CD14-positive monocyte (primary cell): ENCODE measurements at regions not wholly inside any gene's neighbourhood (a gene's known extent, or its start where the extent isn't known, plus 50 kb on each side); places are given as distances from the start of the nearest gene placed in this dataset.

ENCODE experiments used
- DNase-seq, 3 donors: peaks; one replicate each; pipeline ENCODE4 v3.0.0-alpha.2; 2011 to 2022
- H2AFZ ChIP-seq: 2 replicates; pipeline ENCODE4 v1.6.0; 2012; ENCODE audit warnings: mild to moderate bottlenecking, low read depth, low read length, inconsistent platforms; ENCODE audit not compliant: insufficient read depth, poor library complexity, severe bottlenecking
- H3K27ac ChIP-seq, 2 donors: 1 replicate in 1 of 2; 2 replicates in 1 of 2; pipeline ENCODE4 v1.5.1; 2012 to 2013; ENCODE audit warnings: low read length in 2 of 2, control low read depth in 1 of 2, inconsistent platforms in 1 of 2, low read depth in 1 of 2, mild to moderate bottlenecking in 1 of 2
- H3K27me3 ChIP-seq, 2 donors: one replicate each; pipeline versions ENCODE4 v1.6.0 to v1.6.1; 2011 to 2013; ENCODE audit warnings: low read length in 2 of 2; ENCODE audit not compliant: control insufficient read depth in 2 of 2, insufficient read depth in 2 of 2
- H3K36me3 ChIP-seq, 2 donors: replicated peaks in 1 of 2; 1 replicate in 1 of 2; 2 replicates in 1 of 2; pipeline versions ENCODE4 v1.5.1 to v1.6.1; 2012 to 2013; ENCODE audit warnings: low read length in 2 of 2, control low read depth in 1 of 2, inconsistent platforms in 1 of 2, mild to moderate bottlenecking in 1 of 2; ENCODE audit not compliant: insufficient read depth in 2 of 2, control insufficient read depth in 1 of 2
- H3K4me1 ChIP-seq, 2 donors: 1 replicate in 1 of 2; 2 replicates in 1 of 2; pipeline versions ENCODE4 v1.5.1 to v1.6.1; 2012 to 2013; ENCODE audit warnings: low read length in 2 of 2, control low read depth in 1 of 2, inconsistent platforms in 1 of 2, mild to moderate bottlenecking in 1 of 2, moderate library complexity in 1 of 2; ENCODE audit not compliant: insufficient read depth in 2 of 2, control insufficient read depth in 1 of 2
- H3K4me2 ChIP-seq: replicated peaks from 2 replicates; pipeline ENCODE3; 2012; ENCODE audit warnings: low read length, moderate library complexity, mild to moderate bottlenecking; ENCODE audit not compliant: poor library complexity, severe bottlenecking; ENCODE audit errors: extremely low read depth
- H3K4me3 ChIP-seq, 3 experiments: fragments of 200-600 bp in 1 of 3; sonication (generic) in 1 of 3; replicated peaks in 1 of 3; 1 replicate in 2 of 3; 2 replicates in 1 of 3; pipeline ENCODE4 v1.5.1; 2011 to 2013; ENCODE audit warnings: low read length in 3 of 3, mild to moderate bottlenecking in 3 of 3, control low read depth in 2 of 3, low read depth in 2 of 3, inconsistent platforms in 1 of 3, moderate library complexity in 1 of 3
- H3K79me2 ChIP-seq: 2 replicates; pipeline ENCODE4 v1.6.0; 2012; ENCODE audit warnings: mild to moderate bottlenecking, control low read depth, inconsistent platforms, low read length, moderate library complexity; ENCODE audit not compliant: insufficient read depth
- H3K9ac ChIP-seq: 2 replicates; pipeline ENCODE4 v1.6.0; 2017; ENCODE audit warnings: low read length, mild to moderate bottlenecking; ENCODE audit not compliant: insufficient read depth, poor library complexity, severe bottlenecking
- H3K9me3 ChIP-seq, 2 donors: replicated peaks in 1 of 2; 1 replicate in 1 of 2; 2 replicates in 1 of 2; pipeline versions ENCODE4 v1.5.1 to v1.6.1; 2012 to 2013; ENCODE audit warnings: low read length in 2 of 2, control low read depth in 1 of 2; ENCODE audit not compliant: control insufficient read depth in 1 of 2, insufficient read depth in 1 of 2
- H4K20me1 ChIP-seq: 2 replicates; pipeline ENCODE4 v1.6.0; 2012; ENCODE audit warnings: mild to moderate bottlenecking, low read length, control low read depth, moderate library complexity; ENCODE audit not compliant: insufficient read depth
- H3K27ac Mint-ChIP-seq, 7 donors: one replicate each; pipeline ENCODE4 v1.8.0; 2020; ENCODE audit warnings: mild to moderate bottlenecking in 7 of 7, mixed read lengths in 7 of 7, moderate library complexity in 6 of 7, inconsistent platforms in 2 of 7
- H3K27me3 Mint-ChIP-seq, 3 donors: one replicate each; pipeline ENCODE4 v1.8.0; 2021 to 2022; ENCODE audit warnings: low read depth in 3 of 3, mild to moderate bottlenecking in 3 of 3, mixed read lengths in 3 of 3, moderate library complexity in 3 of 3, inconsistent platforms in 1 of 3
- H3K36me3 Mint-ChIP-seq, 2 donors: one replicate each; pipeline ENCODE4 v1.8.0; 2020; ENCODE audit warnings: mixed read lengths in 2 of 2, inconsistent platforms in 1 of 2, mild to moderate bottlenecking in 1 of 2
- H3K4me1 Mint-ChIP-seq: one replicate; pipeline ENCODE4 v1.8.0; 2020; ENCODE audit warnings: mild to moderate bottlenecking, mixed read lengths
- H3K4me3 Mint-ChIP-seq, 2 donors: one replicate each; pipeline ENCODE4 v1.8.0; 2020; ENCODE audit warnings: mild to moderate bottlenecking in 2 of 2, mixed read lengths in 2 of 2, moderate library complexity in 1 of 2
- H3K9me3 Mint-ChIP-seq, 7 donors: one replicate each; pipeline ENCODE4 v1.8.0; 2020 to 2022; ENCODE audit warnings: mixed read lengths in 7 of 7, mild to moderate bottlenecking in 6 of 7, moderate library complexity in 6 of 7, inconsistent platforms in 2 of 7
- CTCF ChIP-seq: fragments of 200-600 bp; IDR thresholded peaks from one replicate; pipeline ENCODE4 v1.8.0; 2022; ENCODE audit warnings: antibody characterized with exemption, mild to moderate bottlenecking
- WGBS: methylation state at CpG from one replicate; pipeline ENCODE4 v1.1.5; 2013; ENCODE audit warnings: missing lambda C conversion rate; ENCODE audit not compliant: insufficient coverage; 5-methylcytosine and 5-hydroxymethylcytosine counted together
- intact Hi-C, 2 donors: fragments of 100-400 bp; cut with micrococcal nuclease; formaldehyde crosslinking; loops; one replicate each; pipeline versions ENCODE4 v1.15.0 to v1.15.1; 2023

- H3K36me3 ChIP-seq, result no peaks in the 10 kb centered on the region
- no peak overlapping the region for H3K4me3 ChIP-seq
- Mint-ChIP-seq H3K36me3 (no peaks in the 10 kb centered on the region), H3K27me3 (no peaks in the 10 kb centered on the region), H3K9me3 (peaks cover 8 to 19% (median 11%) of the 10 kb centered on the region in 7 donors), H3K4me1 (no peaks in the 10 kb centered on the region), H3K27ac (no peak overlapping the region), H3K4me3 (no peak overlapping the region)
- H3K9ac ChIP-seq, result no peak overlapping the region
- no peak for DNase-seq
- WGBS, result 98% methylated on average over 46 of the region's 46 CpGs
- H3K27me3 ChIP-seq, result no peaks in the 10 kb centered on the region
- no peak overlapping the region for H3K4me2 ChIP-seq
- H2AFZ ChIP-seq, result no peak overlapping the region
- no peak for TF ChIP-seq CTCF
- intact Hi-C loops, result no loop called here
- no peaks in the 10 kb centered on the region for H3K79me2 ChIP-seq
- peaks cover 16 to 19% of the 10 kb centered on the region in 2 donors for H3K9me3 ChIP-seq
- H4K20me1 ChIP-seq, result no peaks in the 10 kb centered on the region
- H3K4me1 ChIP-seq, result no peaks in the 10 kb centered on the region
- no peak overlapping the region for H3K27ac ChIP-seq
Observed at GRCh38 chr4:171042989-171043524, 770.1 kb upstream of the GALNTL6 start.

- peaks cover 0 to 6% (median 2%) of the 10 kb centered on the region in 7 donors for H3K9me3 Mint-ChIP-seq
- Histone ChIP-seq H3K79me2 (no peaks in the 10 kb centered on the region), H3K4me1 (no peaks in the 10 kb centered on the region), H4K20me1 (no peaks in the 10 kb centered on the region), H3K9me3 (peaks cover 0 to 5% of the 10 kb centered on the region in 2 donors), H3K36me3 (no peaks in the 10 kb centered on the region), H2AFZ (no peak overlapping the region), H3K4me2 (no peak overlapping the region), H3K27me3 (no peaks in the 10 kb centered on the region), H3K27ac (no peak overlapping the region), H3K4me3 (no peak overlapping the region), H3K9ac (no peak overlapping the region)
- H3K27me3 Mint-ChIP-seq, result no peaks in the 10 kb centered on the region
- no peak overlapping the region for H3K4me3 Mint-ChIP-seq
- no peak overlapping the region for H3K27ac Mint-ChIP-seq
- DNase-seq, result no peak
- intact Hi-C loops, result no loop called here
- TF ChIP-seq CTCF, result no peak
- H3K4me1 Mint-ChIP-seq, result peaks cover 4% of the 10 kb centered on the region
- no peaks in the 10 kb centered on the region for H3K36me3 Mint-ChIP-seq
- WGBS, result no CpG with 5 or more reads among the region's 3 CpGs
Observed at GRCh38 chr4:171035909-171036308, 777.3 kb upstream of the GALNTL6 start.
